DMS53 treated with DMSO at 0.1 percent for 48 hours (cell line): ENCODE measurements at regions not wholly inside any gene's neighbourhood (a gene's known extent, or its start where the extent isn't known, plus 50 kb on each side); places are given as distances from the start of the nearest gene placed in this dataset.
"Not testable (repeated sequence)": the region's sequence is repeated elsewhere in the genome, so short reads cannot be mapped to it uniquely, and the experiment has no call there.

Experiments used
- DNase-seq: peaks from one replicate; lab custom pipeline; 2025; ENCODE audit not compliant: unreplicated experiment; lab: John Stamatoyannopoulos, UW

- no peak for DNase-seq
Observed at GRCh38 chr2:35463805-35464596, 891.6 kb upstream of the CRIM1 start.

- DNase-seq = no peak
Observed at GRCh38 chr2:35462226-35462998, 893.2 kb upstream of the CRIM1 start.

GRCh38 chr2:35461406-35461805 is 894.2 kb upstream of the CRIM1 start:
- DNase-seq = no peak

- DNase-seq = peak; percentile 6
Observed at GRCh38 chr2:35454966-35455638, 900.5 kb upstream of the CRIM1 start.

GRCh38 chr2:35447821-35448220 is 907.8 kb upstream of the CRIM1 start:
- DNase-seq = no peak

GRCh38 chr2:35447215-35447614 is 908.4 kb upstream of the CRIM1 start:
- no peak for DNase-seq

GRCh38 chr2:35443087-35443486 is 912.5 kb upstream of the CRIM1 start:
- no peak for DNase-seq

- DNase-seq = not testable (repeated sequence)
Observed at GRCh38 chr2:35441575-35441974, 914.0 kb upstream of the CRIM1 start.

GRCh38 chr2:35440308-35440707 is 915.3 kb upstream of the CRIM1 start:
- not testable (repeated sequence) for DNase-seq

GRCh38 chr2:35436893-35437292 is 918.7 kb upstream of the CRIM1 start:
- not testable (repeated sequence) for DNase-seq

GRCh38 chr2:35428548-35428947 is 927.0 kb upstream of the CRIM1 start:
- DNase-seq = peak; percentile 18

- no peak for DNase-seq
Observed at GRCh38 chr2:35421485-35421884, 934.1 kb upstream of the CRIM1 start.

GRCh38 chr2:35417293-35417692 is 938.3 kb upstream of the CRIM1 start:
- no peak for DNase-seq

- no peak for DNase-seq
Observed at GRCh38 chr2:35416391-35417140, 939.0 kb upstream of the CRIM1 start.

- DNase-seq = no peak
Observed at GRCh38 chr2:35415942-35416341, 939.6 kb upstream of the CRIM1 start.

- no peak for DNase-seq
Observed at GRCh38 chr2:35415282-35415681, 940.3 kb upstream of the CRIM1 start.

- peak; percentile 24 for DNase-seq
Observed at GRCh38 chr2:35410431-35411061, 945.0 kb upstream of the CRIM1 start.

- no peak for DNase-seq
Observed at GRCh38 chr2:35409762-35410161, 945.8 kb upstream of the CRIM1 start.

- DNase-seq = no peak
Observed at GRCh38 chr2:35408320-35408719, 947.3 kb upstream of the CRIM1 start.

- peak; percentile 1 for DNase-seq
Observed at GRCh38 chr2:35391736-35392442, 963.7 kb upstream of the CRIM1 start.
